HS-27A (cell line): ENCODE measurements at regions not wholly inside any gene's neighbourhood (a gene's known extent, or its start where the extent isn't known, plus 50 kb on each side); places are given as distances from the start of the nearest gene placed in this dataset.
A peak's percentile ranks its signal among the peaks of the same experiment; 100 is the strongest.
"Not testable (repeated sequence)": the region's sequence is repeated elsewhere in the genome, so short reads cannot be mapped to it uniquely, and the experiment has no call there.

Experiments used
- DNase-seq: peaks from one replicate; pipeline ENCODE4 v3.0.0-alpha.2; 2012; ENCODE audit warnings: low read depth, missing footprints

DNA sequence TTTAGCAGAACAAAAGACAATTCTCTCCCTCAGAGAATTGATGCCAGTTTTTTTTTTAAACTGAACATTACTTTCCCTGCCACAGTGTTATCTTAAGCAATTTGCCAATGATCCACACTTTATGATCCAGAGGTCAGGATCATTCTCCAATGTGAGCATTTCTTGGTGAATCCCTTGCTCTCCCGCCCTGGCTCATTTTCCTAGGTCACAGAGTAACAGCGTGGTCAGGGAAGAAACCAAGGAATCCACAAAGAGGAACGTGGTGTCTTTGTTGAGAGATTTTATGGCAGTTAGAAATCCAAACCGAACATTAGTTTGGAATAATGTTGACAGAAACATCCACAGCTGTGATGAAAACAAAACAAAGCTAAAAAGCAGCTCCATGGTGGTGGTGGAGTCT is 250.3 kb downstream of the TTC32 start:
- no peak for DNase-seq

DNA sequence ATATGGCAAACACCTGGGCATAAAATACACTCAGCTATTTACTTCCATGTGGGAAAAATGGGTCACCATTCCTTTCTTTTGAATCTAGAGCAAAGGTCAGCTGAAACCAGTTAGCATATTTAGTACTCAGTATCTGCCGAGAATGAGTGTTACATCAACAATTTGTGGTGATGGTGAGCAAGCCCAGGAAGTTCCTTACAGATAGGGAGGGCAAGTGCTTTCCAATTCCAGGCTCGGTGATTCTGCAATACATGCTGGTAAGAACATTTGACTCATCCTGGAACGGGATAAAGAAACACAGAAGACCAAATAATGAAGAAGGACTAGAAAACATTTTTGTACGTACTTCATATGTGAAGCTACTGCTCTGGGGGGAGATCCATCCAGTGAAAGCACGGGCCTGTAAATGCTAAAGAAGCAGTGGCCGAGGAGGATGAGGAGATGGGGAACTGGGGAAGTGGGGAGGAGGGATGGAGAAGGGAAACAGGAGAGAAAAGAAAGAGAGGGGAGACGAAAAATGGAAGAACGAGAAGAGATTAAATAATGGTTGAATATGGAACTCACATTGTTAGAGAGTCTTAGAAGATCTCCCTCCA is 251.9 kb downstream of the TTC32 start:
- DNase-seq = peak; percentile 73

DNA sequence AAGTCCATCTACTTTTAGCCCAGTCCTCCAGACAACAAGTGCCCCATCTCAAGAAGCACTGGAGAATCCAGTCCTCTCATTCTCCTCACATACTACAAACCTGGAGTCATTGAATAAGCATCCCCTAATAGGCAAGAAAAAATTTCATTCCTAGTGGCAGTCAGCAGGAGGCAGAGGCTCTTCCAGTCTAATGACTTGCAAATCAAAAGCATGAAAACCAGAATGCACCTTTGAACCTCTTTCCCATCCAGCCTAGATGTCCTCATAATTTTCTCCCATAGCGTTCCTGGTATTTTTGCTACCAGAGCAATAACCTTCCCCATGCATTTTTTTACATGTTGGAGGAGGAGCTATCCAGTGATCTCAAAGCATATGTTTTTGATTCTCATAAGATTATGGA is 252.6 kb downstream of the TTC32 start:
- DNase-seq = no peak

DNA sequence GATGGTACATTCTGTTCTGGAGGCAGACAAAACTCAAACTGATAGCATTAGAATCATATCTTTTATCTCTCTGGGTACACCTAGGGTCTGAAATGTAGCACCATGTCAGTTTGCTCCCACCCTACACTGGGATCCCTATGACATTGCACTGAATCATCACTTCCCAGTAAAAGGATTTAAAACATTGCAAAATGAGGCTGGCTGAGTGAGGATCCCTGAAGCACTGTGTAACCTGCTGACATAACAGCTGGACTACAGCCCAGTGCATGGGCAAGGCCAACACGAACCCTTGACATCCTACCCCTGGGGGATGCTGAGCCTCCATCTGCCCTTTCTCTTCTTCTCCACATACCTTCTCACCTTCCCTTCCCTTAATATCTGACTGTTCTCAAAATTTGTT is 253.2 kb downstream of the TTC32 start:
- DNase-seq = peak; percentile 29

DNA sequence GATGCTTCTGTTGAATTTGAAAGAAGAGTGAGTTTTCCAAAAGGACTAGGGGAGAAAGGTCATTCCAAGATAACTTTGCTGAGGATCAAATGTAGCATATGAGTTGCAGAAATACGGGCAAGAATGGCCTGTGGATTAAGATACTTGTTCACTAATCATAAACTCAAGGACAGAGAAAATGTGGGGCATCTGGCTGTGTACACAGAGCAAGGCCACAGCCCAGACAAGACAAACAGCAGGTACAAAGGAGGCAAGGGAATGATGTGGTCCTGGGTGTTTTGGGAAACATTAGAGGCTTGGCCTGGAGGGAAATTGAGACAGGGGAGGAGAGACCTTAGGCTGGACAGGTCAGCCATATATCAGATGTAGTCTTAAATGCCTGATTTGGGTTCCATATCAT is 254.8 kb downstream of the TTC32 start:
- no peak for DNase-seq

DNA sequence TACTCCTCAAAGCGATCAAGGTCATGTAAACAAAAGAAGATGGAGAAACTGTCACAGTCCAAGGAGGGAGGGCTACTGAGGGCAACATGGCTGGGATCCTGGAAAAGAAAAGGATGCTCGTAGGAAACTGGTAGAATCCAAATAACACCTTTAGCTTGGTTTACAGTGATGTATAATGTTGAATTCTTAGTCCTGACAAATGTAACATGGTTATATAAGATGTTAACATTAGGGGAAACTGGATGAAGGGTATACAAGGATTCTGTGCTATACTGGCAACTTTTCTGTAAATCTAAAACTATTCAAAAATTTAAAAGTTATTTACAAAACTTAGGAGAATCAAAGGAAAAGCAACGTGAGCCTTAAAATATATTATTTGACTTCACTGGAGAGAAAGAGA is 257.0 kb downstream of the TTC32 start:
- no peak for DNase-seq

DNA sequence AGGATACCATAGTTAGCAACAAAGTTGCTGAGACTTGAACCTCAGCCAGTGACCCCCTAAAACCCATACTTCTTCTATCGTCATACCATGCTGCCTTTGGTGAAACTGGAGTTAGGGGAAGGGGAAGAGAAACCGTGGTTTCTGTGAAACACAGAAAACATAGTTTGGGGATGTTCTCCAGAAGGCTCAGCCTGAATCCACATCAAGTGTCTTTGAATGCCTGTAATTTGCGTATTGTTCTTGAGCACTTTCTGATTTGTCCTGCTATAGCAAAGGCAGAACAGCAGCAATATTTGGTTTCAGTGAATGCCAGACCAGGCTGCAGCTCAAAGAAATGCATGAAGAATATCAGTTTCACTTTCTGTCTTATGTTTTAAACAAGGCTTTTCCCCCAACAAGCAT is 258.7 kb downstream of the TTC32 start:
- no peak for DNase-seq

DNA sequence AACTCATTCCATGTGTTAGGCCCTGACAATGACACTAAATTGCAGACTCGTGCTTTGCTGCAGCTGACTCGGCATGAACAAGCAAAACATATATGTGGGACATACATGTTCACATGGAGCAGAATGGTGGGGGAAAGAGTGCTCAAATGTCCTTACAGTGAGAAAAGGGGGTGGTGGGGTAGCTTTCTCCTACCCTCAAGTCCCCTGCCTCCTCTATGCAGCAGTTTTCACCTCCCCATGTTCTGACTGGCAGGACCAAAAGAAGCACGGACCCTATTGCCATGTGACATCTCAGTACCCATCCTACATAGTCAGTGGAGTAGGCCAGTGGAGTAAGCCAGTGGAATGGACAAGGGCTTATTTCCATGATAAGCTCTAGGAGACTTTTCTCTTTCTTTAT is 259.3 kb downstream of the TTC32 start:
- no peak for DNase-seq

DNA sequence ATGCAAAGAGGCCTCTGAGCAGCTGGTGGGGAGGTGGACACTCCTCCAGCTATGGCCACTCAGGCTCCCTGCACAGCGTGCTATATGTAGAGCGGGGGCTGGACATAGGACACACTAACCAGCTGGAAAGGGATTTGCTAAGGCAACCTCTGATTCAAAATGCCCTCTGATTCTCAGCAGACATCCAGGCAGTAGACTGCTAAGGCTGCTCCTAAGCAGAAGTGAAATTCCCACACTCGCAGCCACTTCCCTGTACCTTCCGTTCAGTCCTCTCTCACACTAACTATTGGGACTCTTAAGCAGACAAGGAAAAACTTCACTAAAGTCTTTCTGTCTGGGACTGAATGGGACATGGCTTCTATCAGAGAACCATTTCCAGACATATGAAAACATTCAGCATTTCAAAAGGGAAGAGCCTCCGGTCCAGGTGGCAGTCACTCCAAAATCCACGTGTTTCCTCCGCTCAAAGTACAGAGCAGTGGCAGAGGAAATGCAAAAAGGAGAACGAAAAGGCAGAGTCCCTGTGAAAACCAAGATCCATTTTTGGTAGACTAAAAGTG is 265.8 kb downstream of the TTC32 start:
- no peak for DNase-seq

DNA sequence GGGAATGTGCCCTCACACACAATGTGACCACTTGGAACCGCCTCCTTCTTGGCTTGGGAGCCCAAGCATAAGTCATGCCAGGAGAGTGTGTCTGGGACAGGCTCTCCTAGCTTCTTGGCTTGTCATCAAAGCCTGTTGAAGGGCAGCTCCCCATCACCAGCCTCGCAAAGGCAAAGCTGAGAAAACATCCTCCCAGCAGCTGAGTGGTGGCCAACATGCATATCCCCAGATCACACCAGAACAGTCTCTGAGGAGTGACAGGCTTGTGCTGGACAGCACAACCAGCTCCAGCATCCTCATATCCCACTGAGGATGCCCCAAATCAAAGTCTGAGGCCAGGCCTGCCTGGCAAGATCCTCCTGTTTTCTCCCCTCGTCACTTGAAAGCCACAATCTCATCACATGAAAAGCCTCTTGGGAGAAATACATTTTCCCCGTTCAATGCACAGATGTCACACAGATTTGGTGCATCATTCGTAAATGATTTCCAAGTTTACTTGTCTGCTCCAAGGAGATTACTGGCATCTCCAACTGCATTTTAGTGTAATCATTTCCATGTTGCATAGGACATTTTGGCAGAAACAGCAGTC is 269.3 kb downstream of the TTC32 start:
- DNase-seq = no peak

DNA sequence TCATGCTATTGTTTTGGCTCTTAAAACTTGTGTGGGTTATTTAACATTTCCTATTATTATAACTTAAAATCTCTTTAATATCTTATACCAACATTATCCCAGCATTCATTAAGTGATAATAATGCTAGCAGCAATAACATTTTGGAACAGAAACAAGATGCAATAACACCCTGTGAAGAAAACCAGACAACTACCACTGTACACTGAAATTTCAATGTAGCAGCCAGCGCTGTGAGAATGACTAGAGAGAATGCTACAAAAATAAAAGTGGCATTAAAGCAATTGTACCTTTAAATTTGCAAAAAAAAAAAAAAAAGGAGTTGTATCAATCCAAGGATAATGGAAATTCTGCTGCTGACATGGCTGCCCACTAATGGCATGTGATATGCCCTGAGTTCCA is 269.9 kb downstream of the TTC32 start:
- DNase-seq = no peak

DNA sequence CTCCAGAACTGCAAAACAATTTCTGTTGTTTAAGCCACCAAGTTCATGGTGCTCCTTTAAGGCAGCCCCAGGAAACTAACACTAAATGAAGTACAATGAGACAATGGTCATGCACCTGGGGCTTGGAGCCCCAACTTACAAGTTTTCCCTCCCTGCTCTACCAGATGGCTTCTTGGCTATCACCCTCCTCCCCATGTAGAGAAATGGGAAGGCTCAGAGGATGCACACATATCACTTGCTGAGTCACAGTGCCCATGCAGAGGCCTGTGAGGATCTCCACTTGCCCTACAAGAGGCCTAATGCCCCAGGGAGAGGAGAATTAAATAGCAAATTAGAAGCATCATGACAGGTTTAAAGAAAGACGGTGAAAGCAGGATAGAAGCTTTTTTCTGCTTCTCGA is 270.9 kb downstream of the TTC32 start:
- no peak for DNase-seq

DNA sequence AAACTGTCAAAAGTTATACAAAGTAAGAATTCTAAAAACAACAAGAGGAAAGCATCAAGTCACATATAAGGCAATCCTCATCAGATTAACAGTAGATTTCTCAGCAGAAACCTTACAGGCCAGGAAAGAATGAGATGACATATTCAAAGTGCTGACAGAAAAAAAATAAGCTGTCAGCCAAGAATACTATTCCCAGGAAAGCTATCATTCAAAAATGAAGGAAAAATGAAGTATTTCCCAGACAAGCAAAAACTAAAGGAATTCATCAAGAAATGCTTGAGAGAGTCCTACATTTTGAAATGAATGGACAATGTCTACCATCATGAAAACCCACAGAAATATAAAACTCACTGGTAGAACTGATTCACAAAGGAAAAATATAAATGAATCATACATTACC is 268.9 kb upstream of the OSR1 start:
- no peak for DNase-seq

DNA sequence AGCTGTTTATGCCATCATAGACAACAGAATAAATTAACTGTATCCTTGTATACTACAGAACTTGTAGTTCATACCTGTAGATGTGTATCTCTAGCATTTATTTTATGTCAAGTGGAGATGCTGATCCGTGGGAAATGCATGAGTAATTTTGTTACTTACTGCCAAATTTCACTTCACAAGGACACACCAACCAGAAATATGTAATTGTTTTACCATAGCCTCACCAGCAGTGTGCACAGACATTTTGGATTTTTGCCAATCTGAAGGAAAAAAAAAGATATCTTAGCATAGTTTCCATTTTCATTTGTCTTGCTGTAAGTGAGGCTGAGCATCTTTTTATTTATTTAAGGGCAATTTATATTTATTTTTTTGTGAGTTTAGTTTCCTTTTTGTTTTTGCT is 265.1 kb upstream of the OSR1 start:
- peak; percentile 43 for DNase-seq

DNA sequence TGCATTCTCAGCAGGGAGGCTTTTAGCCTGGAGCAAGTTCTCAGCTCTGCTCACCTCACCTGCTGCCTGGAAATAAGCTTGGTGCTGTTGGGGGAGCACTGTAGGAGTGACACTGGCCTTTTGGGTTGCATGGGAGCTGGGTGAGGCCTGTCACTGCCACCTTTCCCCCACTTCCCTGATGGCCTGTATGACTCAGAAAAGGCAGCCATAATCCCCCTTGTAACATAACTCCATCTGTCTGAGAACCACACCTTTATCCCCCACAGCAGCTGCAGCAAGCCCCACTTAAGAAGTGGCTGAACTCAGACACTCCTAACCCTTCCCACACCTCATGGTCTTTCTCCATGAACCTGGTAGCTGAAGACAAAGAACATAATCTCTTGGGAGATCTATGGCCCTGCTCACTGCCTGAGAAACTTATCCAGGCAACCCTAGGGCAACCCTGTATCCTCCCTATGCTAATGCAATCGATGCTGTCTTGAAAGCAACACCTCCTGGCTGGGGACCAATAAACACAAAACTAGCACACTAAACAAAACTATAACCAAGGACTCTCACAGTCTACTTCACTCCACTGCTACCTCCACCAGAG is 258.9 kb upstream of the OSR1 start:
- DNase-seq = no peak

DNA sequence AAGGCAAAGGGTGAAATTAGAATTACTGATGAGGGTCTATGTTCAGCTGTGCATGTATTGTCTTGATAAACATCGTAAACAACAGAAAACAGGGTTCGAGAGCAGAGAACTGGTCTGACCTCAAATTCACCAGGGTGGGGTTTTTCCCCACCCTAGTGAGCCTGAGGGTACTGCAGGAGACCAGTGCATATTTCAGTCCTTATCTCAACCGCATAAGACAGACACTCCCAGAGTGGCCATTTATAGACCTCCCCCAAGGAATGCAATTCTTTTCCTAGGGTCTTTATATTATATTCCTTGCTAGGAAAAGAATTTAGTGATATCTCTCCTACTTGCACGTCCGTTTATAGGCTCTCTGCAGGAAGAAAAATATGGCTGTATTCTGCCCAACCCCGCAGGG is 257.0 kb upstream of the OSR1 start:
- not testable (repeated sequence) for DNase-seq

DNA sequence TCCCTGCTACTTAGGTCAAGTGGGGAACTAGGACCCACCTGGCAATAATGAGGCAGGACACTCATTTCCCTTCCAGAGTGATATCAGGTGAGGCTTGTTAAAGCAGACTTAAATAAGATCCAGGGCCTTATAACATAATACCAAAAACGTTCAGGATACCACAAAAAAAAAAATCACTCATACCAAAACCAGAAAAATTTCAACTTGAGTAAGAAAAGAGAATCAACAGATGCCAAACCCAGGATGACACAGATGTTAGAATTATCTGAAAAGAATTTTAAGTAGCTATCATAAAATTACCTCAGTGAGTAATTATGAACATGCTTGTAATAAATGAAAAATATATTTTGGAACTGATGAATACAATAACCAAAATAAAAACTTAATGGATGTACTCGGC is 255.6 kb upstream of the OSR1 start:
- DNase-seq = no peak

DNA sequence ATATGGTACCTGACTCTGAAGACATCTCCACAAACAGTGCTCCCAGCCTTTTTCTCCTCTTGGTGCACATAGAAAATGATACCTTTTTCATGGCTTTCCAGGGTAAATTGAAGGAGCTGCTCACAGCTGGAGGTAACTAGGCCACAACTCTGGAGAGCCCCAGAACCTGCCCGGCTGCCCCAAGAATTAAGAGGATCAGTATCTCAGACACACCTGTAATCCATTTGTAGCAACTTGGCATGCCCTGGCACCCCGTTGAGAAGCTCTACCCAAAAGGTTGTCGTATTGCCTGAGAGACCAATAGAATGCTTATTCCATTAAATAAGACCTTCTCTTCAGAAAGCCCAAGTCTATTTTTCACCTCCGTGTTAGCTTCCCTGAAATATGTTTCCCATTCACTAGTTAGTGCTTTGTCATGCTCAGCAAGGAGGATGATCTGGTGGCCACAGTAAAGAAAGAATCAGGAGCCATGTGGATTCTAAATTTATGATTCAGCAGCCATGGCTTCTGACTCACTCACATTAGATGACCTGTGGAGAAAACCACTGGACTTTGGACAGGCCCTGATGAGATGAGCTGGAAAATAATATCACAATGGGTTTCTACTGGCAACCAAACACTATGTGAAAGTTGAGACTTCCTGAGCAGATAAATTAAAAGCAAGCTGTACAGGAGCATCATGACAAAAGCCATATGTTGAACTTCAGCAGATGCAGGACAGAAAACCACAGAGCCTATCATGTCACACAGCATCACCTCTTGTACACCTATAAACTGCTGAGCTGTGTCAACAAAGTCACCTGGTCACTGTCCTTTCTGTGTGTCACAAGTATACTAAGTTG is 253.3 kb upstream of the OSR1 start:
- DNase-seq = peak; percentile 75

DNA sequence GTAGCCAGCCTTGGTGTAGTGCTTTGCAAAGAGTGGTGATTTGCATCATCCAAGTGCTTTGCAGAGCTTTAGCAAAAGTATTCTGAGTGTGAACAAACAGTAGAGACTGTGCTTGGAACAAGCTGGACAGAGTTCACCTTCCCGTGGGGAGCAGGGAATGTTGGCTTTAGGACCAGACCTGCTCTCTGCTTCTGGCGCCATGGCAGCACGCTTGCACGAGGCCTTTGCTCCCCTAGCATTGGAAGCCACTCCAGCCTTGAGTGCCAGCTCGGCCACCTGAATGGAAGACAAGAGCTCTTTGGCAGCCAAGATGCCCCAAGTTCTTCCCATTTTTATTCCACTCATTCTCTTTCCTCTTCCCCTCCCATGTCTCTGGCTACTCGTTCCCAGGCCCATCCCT is 250.8 kb upstream of the OSR1 start:
- DNase-seq = no peak

DNA sequence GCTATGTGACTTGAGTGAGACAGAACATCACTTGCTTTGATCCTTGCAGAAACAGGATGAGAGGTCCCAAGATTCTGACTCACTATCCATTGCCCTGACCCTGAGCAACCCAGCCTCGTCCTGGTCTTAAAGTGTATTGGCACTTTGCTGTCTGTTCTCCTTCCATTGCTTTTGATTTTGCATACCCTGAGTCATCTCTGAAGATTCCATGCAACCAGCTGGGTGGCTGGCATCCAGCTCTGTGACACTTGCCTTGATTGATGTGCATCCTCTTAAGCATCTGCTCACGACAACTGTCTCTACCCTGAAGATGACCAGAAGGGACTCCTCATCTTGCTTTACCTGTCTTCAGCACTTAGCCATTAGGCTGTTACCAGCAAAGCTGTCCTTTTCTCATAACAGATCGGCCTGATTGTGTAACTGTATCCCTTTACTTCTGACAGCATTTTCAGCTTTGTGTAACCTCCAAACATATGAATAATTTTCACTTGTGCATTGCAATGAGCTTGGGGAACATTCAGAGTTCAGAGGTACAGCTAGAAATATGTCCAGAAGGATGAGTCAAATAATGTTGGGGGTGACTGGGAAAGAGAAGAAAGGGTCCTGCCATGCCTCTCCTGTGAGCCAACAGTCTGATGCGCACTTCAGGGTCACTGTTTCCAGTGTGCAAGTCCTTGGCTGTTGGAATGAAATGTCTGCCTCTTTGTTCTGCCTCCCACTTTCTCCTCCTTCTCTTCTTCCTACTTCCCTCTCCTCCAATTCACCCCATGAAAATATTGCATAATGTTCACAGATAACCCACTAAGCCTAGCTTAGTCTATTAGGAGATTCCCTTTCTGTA is 249.7 kb upstream of the OSR1 start:
- peak; percentile 63 for DNase-seq

DNA sequence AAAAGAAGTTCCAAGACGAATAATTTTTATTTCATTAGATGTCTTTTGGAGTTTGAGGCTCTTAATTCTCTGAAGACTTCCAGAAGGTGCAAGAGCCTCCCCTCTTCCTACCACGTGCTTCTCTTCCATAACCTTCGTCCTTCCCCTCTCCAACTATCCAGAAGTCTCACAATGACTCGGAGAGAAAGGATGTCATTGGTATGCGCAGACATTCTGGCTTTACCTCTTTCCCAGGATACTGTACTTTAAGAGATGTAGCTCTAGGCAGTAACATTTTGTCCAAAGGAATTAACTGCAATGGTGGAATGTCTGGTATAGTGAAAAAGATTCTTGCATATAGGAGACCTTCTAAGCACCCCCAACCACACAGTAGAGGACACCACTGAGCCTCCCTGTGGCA is 249.0 kb upstream of the OSR1 start:
- peak; percentile 49 for DNase-seq

DNA sequence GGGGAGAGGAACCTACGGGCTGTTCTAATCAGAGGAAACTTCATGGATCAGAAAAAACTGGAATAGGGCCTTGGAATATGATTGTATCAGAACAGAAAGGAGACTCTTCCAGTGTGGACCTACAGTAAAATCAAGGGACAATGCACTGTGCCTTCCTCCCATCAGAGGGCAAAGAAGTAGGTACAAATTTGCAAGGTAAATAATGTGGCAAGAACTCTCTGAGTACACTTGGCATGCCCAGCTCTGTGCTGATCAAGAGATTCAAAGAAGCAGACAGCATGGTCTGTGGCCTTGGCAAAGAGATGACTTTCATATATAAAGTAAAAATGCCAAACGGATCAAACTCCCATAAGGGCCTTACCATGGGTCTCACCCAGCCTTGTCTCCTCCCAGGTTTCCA is 242.6 kb upstream of the OSR1 start:
- DNase-seq = no peak
